ENCODE measurements at regions not wholly inside any gene's neighbourhood (a gene's known extent, or its start where the extent isn't known, plus 50 kb on each side); places are given as distances from the start of the nearest gene placed in this dataset.

- RAD21 ChIA-PET (ENCODE audit: unreplicated experiment), result interaction anchor here (1.2 kb wide), 1 partner anchor 10 kb away, joined by 3 read pairs; no protein-coding TSS in a partner anchor
- no peak for FAIRE-seq
- intact Hi-C loops (cut with micrococcal nuclease; ENCODE audit: unreplicated experiment), result no loop called here
These were observed 382.4 kb upstream of the MMS22L start for GRCh38 chr6:97665446-97665845.

More at GRCh38 chr6:97665446-97665845, 382.4 kb upstream of the MMS22L start:
- 86% methylated on average over 5 of the region's 5 CpGs for WGBS (ENCODE audit: insufficient coverage, insufficient replicate concordance, low lambda C conversion rate, missing lambda C conversion rate)
- BruUV-seq (replicated peaks), result no TSS peak
- no peak overlapping the region for H3K27ac ChIP-seq (ENCODE audit: control insufficient read depth, insufficient read depth)
- H4K20me1 ChIP-seq (ENCODE audit: control insufficient read depth, insufficient read depth), result no peaks in the 10 kb centered on the region
- in situ Hi-C loops (cut with MboI), result no loop called here
- H3K4me3 ChIP-seq, result no peak overlapping the region
- no peaks in the 10 kb centered on the region for H3K36me3 ChIP-seq (ENCODE audit: control insufficient read depth in 2 of 2, insufficient read depth in 2 of 2, low read length in 1 of 2)
- no peaks in the 10 kb centered on the region for H3K79me2 ChIP-seq (ENCODE audit: control insufficient read depth, insufficient read depth, low read length)
- peaks cover 0 to 3% of the 10 kb centered on the region in 2 experiments; a peak in 1 of 4 replicates for H3K27me3 ChIP-seq (replicated peaks in 1 of 2; ENCODE audit: control insufficient read depth in 2 of 2, insufficient read depth in 2 of 2, low read length in 1 of 2)
- H3K4me2 ChIP-seq (ENCODE audit: control insufficient read depth, insufficient read depth), result no peak overlapping the region
- no peak overlapping the region for H2AFZ ChIP-seq (ENCODE audit: control insufficient read depth, low read depth, low read length)
- ChIA-PET SMC1A (ENCODE audit: uncharacterized antibody, unreplicated experiment) (no interaction called here), POLR2A (interaction anchor here (0.5 kb wide), 1 partner anchor 874 kb away, joined by 3 read pairs; no protein-coding TSS in a partner anchor), CTCF (no interaction called here)
- TF ChIP-seq KDM1A (IDR thresholded peaks at IDR 0.05; ENCODE audit: borderline replicate concordance), result no peak
- TF ChIP-seq RFX5 (IDR thresholded peaks at IDR 0.05; ENCODE audit: low read depth, low read length), result no peak
- no peak for TF ChIP-seq NR2F1 (conservative IDR thresholded peaks at IDR 0.05)
- TF ChIP-seq MEF2B (IDR thresholded peaks at IDR 0.05; ENCODE audit: partially characterized antibody, poor library complexity, severe bottlenecking), result no peak
- no peak for TF ChIP-seq ZZZ3 (IDR thresholded peaks at IDR 0.05; ENCODE audit: control insufficient read depth, insufficient read length, low read depth)
- TF ChIP-seq BCL3 (IDR thresholded peaks at IDR 0.05; ENCODE audit: borderline replicate concordance, insufficient read depth, low read depth, low read length, poor library complexity, severe bottlenecking), result no peak
- no peak for TF ChIP-seq NR2C1 (IDR thresholded peaks at IDR 0.05)
- TF ChIP-seq ETV6 (conservative IDR thresholded peaks at IDR 0.05 in 1 of 2, IDR thresholded peaks at IDR 0.05 in 1 of 2; ENCODE audit: borderline replicate concordance in 1 of 2, low read depth in 1 of 2), result no peak
- no peak for TF ChIP-seq IKZF2 (IDR thresholded peaks at IDR 0.05)
- no peak for TF ChIP-seq SMARCA5 (IDR thresholded peaks at IDR 0.05)
- no peak for TF ChIP-seq ATF7 (IDR thresholded peaks at IDR 0.05; ENCODE audit: low read depth)
- no peak for TF ChIP-seq CREB1 (IDR thresholded peaks at IDR 0.05; ENCODE audit: low read depth)
- no peak for TF ChIP-seq RCOR1 (conservative IDR thresholded peaks at IDR 0.05; ENCODE audit: low read depth, low read length)
- no peak for TF ChIP-seq POU2F2 (IDR thresholded peaks at IDR 0.05; ENCODE audit: borderline replicate concordance, low read depth, low read length)
- no peak for TF ChIP-seq RB1 (IDR thresholded peaks at IDR 0.05; ENCODE audit: borderline replicate concordance)
- no peak for TF ChIP-seq USF1 (IDR thresholded peaks at IDR 0.05; ENCODE audit: borderline replicate concordance, extremely low read length, insufficient read depth, low read depth, low read length)
- no peak for TF ChIP-seq JUNB (IDR thresholded peaks at IDR 0.05)
- ATAC-seq (no peak), DNase-seq (ENCODE audit: low read depth, low spot score) (no peak)
- H3K4me1 ChIP-seq (ENCODE audit: control insufficient read depth, insufficient read depth, low read length), result peaks cover 6% of the 10 kb centered on the region
- no peak overlapping the region for H3K9ac ChIP-seq (ENCODE audit: control insufficient read depth, insufficient read depth, low read length)
- H3K9me3 ChIP-seq (replicated peaks; ENCODE audit: control insufficient read depth, insufficient read depth, low read length), result no peaks in the 10 kb centered on the region

Data from GM12878 (cell line).